ENCODE measurements at regions not wholly inside any gene's neighbourhood (a gene's known extent, or its start where the extent isn't known, plus 50 kb on each side); places are given as distances from the start of the nearest gene placed in this dataset.

DNA sequence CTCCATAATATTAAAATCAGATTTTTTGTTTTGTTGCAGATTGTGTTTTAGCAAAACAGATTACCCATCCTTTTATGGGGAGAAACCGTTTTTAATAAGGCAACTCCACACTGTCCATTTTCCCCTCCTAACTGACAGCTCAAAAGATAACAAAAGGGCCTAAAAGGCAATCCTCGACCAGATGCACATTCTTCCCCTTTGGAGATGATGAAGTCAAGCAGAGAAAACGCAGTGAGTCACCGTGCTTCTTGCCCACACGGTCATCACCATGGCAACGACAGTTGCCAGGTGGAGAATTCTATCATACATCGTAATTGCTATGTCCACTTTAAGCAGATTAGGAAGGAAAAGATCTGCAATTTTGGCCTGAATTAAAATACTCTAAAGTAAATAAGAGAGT lies 96.4 kb downstream of the DIRAS2 start:
- no peak for TF ChIP-seq EZH2 (optimal IDR thresholded peaks at IDR 0.05; ENCODE audit: low read depth, low read length)
- TF ChIP-seq, protein P1, sequence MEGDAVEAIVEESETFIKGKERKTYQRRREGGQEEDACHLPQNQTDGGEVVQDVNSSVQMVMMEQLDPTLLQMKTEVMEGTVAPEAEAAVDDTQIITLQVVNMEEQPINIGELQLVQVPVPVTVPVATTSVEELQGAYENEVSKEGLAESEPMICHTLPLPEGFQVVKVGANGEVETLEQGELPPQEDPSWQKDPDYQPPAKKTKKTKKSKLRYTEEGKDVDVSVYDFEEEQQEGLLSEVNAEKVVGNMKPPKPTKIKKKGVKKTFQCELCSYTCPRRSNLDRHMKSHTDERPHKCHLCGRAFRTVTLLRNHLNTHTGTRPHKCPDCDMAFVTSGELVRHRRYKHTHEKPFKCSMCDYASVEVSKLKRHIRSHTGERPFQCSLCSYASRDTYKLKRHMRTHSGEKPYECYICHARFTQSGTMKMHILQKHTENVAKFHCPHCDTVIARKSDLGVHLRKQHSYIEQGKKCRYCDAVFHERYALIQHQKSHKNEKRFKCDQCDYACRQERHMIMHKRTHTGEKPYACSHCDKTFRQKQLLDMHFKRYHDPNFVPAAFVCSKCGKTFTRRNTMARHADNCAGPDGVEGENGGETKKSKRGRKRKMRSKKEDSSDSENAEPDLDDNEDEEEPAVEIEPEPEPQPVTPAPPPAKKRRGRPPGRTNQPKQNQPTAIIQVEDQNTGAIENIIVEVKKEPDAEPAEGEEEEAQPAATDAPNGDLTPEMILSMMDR (IDR thresholded peaks at IDR 0.05; ENCODE audit: low read length) = no peak
- TF ChIP-seq EZH2phosphoT487 (IDR thresholded peaks at IDR 0.05; ENCODE audit: low read length) = no peak
